Inflammatory macrophage treated with lipopolysaccharide for 4 hours (primary cell): ENCODE measurements at regions not wholly inside any gene's neighbourhood (a gene's known extent, or its start where the extent isn't known, plus 50 kb on each side); places are given as distances from the start of the nearest gene placed in this dataset.
"Not testable (repeated sequence)": the region's sequence is repeated elsewhere in the genome, so short reads cannot be mapped to it uniquely, and the experiment has no call there.

ENCODE experiments used
- DNase-seq: peaks from one replicate; pipeline ENCODE4 v3.0.0-alpha.2; 2020

- DNase-seq: not testable (repeated sequence)
Observed at GRCh38 chr15:30470601-30471365, 56.7 kb upstream of the GOLGA8R start.

GRCh38 chr15:30471366-30471749, 57.3 kb upstream of the GOLGA8R start:
- not testable (repeated sequence) for DNase-seq

- DNase-seq: not testable (repeated sequence)
Observed at GRCh38 chr15:30471817-30472551, 57.9 kb upstream of the GOLGA8R start.

- DNase-seq: peak; percentile 2
Observed at GRCh38 chr15:30484887-30485286, 67.0 kb upstream of the GOLGA8Q start.

- peak; percentile 41 for DNase-seq
Observed at GRCh38 chr15:30489237-30489636, 62.6 kb upstream of the GOLGA8Q start.

GRCh38 chr15:30490334-30490733, 61.5 kb upstream of the GOLGA8Q start:
- not testable (repeated sequence) for DNase-seq

GRCh38 chr15:30493947-30494346, 57.9 kb upstream of the GOLGA8Q start:
- DNase-seq: not testable (repeated sequence)

- not testable (repeated sequence) for DNase-seq
Observed at GRCh38 chr15:30497275-30497674, 54.6 kb upstream of the GOLGA8Q start.

- not testable (repeated sequence) for DNase-seq
Observed at GRCh38 chr15:30499233-30499632, 52.6 kb upstream of the GOLGA8Q start.

- not testable (repeated sequence) for DNase-seq
Observed at GRCh38 chr15:30500511-30500910, 51.3 kb upstream of the GOLGA8Q start.
